ENCODE measurements at regions not wholly inside any gene's neighbourhood (a gene's known extent, or its start where the extent isn't known, plus 50 kb on each side); places are given as distances from the start of the nearest gene placed in this dataset.
A peak's percentile ranks its signal among the peaks of the same experiment; 100 is the strongest.

DNA sequence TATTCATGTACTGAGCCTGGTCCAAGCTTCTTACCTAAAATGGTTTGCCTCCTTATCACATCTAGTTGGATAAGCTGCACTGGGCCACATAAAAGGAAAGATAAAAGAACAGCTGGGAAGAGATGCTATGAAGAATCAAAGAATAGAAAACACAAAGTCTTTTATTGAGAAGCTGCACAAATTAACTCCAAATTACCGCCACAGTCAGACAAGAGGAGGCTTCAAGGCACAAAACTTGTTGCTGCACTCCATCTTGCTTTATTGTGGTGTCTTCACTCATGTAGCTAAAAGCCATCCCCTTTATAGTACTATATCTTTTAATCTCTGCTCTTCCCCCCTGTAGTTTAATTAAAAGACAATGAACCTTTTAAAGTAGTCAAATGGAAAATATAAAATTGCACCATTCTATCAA lies 330.6 kb upstream of the PMFBP1 start:
- no peaks in the 10 kb centered on the region for H3K4me1 ChIP-seq (ENCODE audit: insufficient read depth)
- no peaks in the 10 kb centered on the region for H4K20me1 ChIP-seq (ENCODE audit: insufficient read depth, poor library complexity, severe bottlenecking)
- no peaks in the 10 kb centered on the region for H3K9me3 ChIP-seq (ENCODE audit: low read depth)
- H3K4me2 ChIP-seq = no peak overlapping the region
- no peaks in the 10 kb centered on the region for H3K9me2 ChIP-seq (replicated peaks; ENCODE audit: insufficient read depth)
- H3K27ac ChIP-seq = no peak overlapping the region
- no peak for DNase-seq (ENCODE audit: low spot score)
- 68% methylated on average over 1 of the region's 1 CpG for WGBS (ENCODE audit: low lambda C conversion rate, missing lambda C conversion rate)
- no peak overlapping the region for H2AFZ ChIP-seq
- H3K79me2 ChIP-seq = no peaks in the 10 kb centered on the region
- H3K27me3 ChIP-seq = no peaks in the 10 kb centered on the region
- no peak overlapping the region for H3K4me3 ChIP-seq
- no peaks in the 10 kb centered on the region for H3K36me3 ChIP-seq (replicated peaks; ENCODE audit: insufficient read depth, low read depth)
- TF ChIP-seq EZH2 (IDR thresholded peaks at IDR 0.05; ENCODE audit: borderline replicate concordance) = no peak
- TF ChIP-seq, protein P1, sequence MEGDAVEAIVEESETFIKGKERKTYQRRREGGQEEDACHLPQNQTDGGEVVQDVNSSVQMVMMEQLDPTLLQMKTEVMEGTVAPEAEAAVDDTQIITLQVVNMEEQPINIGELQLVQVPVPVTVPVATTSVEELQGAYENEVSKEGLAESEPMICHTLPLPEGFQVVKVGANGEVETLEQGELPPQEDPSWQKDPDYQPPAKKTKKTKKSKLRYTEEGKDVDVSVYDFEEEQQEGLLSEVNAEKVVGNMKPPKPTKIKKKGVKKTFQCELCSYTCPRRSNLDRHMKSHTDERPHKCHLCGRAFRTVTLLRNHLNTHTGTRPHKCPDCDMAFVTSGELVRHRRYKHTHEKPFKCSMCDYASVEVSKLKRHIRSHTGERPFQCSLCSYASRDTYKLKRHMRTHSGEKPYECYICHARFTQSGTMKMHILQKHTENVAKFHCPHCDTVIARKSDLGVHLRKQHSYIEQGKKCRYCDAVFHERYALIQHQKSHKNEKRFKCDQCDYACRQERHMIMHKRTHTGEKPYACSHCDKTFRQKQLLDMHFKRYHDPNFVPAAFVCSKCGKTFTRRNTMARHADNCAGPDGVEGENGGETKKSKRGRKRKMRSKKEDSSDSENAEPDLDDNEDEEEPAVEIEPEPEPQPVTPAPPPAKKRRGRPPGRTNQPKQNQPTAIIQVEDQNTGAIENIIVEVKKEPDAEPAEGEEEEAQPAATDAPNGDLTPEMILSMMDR (IDR thresholded peaks at IDR 0.05; ENCODE audit: poor library complexity) = no peak
- no peak for TF ChIP-seq EZH2phosphoT487 (IDR thresholded peaks at IDR 0.05; ENCODE audit: low read depth, severe bottlenecking, unreplicated experiment)

DNA sequence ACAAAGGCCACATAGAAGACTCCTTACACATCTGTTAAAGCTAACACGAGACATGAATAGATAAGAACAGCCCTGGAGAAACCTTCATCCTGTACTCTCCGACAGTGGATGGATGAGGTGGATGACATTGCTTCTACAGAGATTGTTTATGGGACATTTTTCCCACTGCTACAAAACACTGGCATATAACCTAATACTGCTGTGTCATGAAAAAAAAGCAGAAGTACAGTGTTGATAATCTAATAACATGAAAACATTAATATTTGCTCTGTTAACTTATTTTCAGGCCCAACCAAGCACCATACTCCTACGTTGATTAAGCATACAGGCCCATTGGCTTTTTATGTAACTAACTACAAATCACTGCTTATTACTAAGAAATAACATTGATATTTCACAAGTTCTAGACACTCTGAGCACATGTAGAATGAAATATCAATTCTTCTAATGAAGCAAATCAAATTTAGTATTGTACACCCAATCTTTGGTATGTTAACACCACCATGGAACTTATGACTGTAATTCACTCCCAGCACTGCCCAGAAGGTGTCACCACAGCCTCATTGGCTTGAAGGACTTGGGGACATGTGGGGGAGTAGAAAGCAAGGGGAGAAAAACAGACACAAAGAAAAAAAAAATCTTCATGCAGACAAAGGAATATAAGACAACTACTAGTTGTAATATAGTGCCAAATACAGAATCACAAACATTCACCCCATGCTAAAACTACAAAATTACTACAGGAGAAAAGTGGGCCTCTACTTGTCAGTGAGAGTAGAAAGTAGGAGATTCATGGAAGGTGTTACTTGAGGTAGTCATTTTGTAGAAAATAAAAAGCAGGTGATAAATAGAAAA lies 330.0 kb upstream of the PMFBP1 start:
- peak; percentile 76 for DNase-seq (ENCODE audit: low spot score)
- no peaks in the 10 kb centered on the region for H3K36me3 ChIP-seq (replicated peaks; ENCODE audit: insufficient read depth, low read depth)
- no peak overlapping the region for H3K27ac ChIP-seq
- H3K9me2 ChIP-seq (replicated peaks; ENCODE audit: insufficient read depth) = no peaks in the 10 kb centered on the region
- 73% methylated on average over 3 of the region's 3 CpGs for WGBS (ENCODE audit: low lambda C conversion rate, missing lambda C conversion rate)
- no peaks in the 10 kb centered on the region for H3K9me3 ChIP-seq (ENCODE audit: low read depth)
- TF ChIP-seq EZH2phosphoT487 (IDR thresholded peaks at IDR 0.05; ENCODE audit: low read depth, severe bottlenecking, unreplicated experiment) (no peak), EZH2 (IDR thresholded peaks at IDR 0.05; ENCODE audit: borderline replicate concordance) (no peak)
- TF ChIP-seq, protein P1 (IDR thresholded peaks at IDR 0.05; ENCODE audit: poor library complexity) = peak; percentile 87
- no peak overlapping the region for H3K4me3 ChIP-seq
- no peaks in the 10 kb centered on the region for H3K4me1 ChIP-seq (ENCODE audit: insufficient read depth)
- H2AFZ ChIP-seq = no peak overlapping the region
- H3K79me2 ChIP-seq = no peaks in the 10 kb centered on the region
- H4K20me1 ChIP-seq (ENCODE audit: insufficient read depth, poor library complexity, severe bottlenecking) = no peaks in the 10 kb centered on the region
- H3K4me2 ChIP-seq = no peak overlapping the region
- H3K27me3 ChIP-seq = no peaks in the 10 kb centered on the region

DNA sequence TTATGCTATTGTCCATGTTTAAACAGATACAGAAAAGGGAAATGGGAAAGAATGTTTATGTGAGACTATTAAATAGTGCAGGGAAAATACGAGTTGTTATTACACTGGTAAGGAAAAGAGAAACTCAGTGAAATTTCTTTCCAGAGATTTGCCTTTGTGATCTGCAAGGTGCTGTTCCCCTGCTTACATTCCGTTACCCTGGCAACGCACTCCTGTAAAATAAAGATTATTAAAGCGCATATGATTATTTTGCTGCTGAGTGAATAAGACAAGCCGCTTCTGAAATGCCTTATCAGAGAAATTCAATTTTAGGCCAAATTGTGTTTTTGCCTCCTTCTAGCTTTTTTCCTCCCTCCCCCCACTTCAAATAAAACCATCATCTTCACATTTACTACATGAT lies 328.6 kb upstream of the PMFBP1 start:
- no peaks in the 10 kb centered on the region for H4K20me1 ChIP-seq (ENCODE audit: insufficient read depth, poor library complexity, severe bottlenecking)
- H3K79me2 ChIP-seq = no peaks in the 10 kb centered on the region
- no peaks in the 10 kb centered on the region for H3K9me3 ChIP-seq (ENCODE audit: low read depth)
- H2AFZ ChIP-seq = no peak overlapping the region
- H3K4me1 ChIP-seq (ENCODE audit: insufficient read depth) = no peaks in the 10 kb centered on the region
- TF ChIP-seq EZH2 (IDR thresholded peaks at IDR 0.05; ENCODE audit: borderline replicate concordance) = no peak
- DNase-seq (ENCODE audit: low spot score) = no peak
- no peak overlapping the region for H3K4me3 ChIP-seq
- H3K9me2 ChIP-seq (replicated peaks; ENCODE audit: insufficient read depth) = no peaks in the 10 kb centered on the region
- no peak overlapping the region for H3K4me2 ChIP-seq
- H3K27ac ChIP-seq = no peak overlapping the region
- WGBS (ENCODE audit: low lambda C conversion rate, missing lambda C conversion rate) = 83% methylated on average over 5 of the region's 5 CpGs
- no peaks in the 10 kb centered on the region for H3K36me3 ChIP-seq (replicated peaks; ENCODE audit: insufficient read depth, low read depth)
- H3K27me3 ChIP-seq = no peaks in the 10 kb centered on the region

DNA sequence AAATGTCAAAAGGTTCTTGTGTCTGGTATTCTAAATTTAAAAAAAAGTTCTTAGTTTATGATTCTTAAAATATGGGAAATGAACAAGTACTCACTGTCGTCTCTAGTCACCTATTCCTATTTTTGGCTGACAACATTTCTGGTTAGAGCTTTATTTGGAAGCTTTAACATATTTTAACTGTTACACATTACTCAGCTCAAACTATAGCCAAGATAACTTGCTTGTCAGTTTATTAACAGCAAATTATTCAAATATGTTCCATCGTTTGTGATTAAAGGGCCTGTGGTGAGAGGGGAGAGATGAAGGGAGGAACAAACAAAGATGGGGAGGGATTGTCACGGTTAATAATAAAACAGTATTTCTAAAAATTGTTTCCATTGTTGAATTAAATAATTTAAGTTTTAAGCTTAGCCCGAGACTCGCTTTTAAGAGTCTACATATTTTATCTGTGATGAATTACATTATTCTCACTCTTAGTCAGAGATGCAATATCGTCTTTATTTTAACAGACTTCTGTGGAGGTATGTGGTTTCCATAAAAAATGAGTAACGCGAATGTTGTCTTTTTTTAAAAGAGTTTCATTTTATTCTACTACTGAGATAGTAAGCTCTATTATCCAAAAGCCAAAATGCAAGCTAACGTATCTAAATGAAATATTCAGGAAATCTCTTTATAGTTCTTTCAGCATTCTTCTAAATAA lies 321.9 kb upstream of the PMFBP1 start:
- TF ChIP-seq, protein P1 (IDR thresholded peaks at IDR 0.05; ENCODE audit: poor library complexity) = no peak
- no peak for TF ChIP-seq EZH2phosphoT487 (IDR thresholded peaks at IDR 0.05; ENCODE audit: low read depth, severe bottlenecking, unreplicated experiment)
- no peak for TF ChIP-seq EZH2 (IDR thresholded peaks at IDR 0.05; ENCODE audit: borderline replicate concordance)
- Histone ChIP-seq H2AFZ (no peak overlapping the region), H4K20me1 (ENCODE audit: insufficient read depth, poor library complexity, severe bottlenecking) (no peaks in the 10 kb centered on the region), H3K27ac (no peak overlapping the region), H3K27me3 (no peaks in the 10 kb centered on the region), H3K79me2 (no peaks in the 10 kb centered on the region), H3K4me2 (no peak overlapping the region), H3K4me3 (no peak overlapping the region), H3K4me1 (ENCODE audit: insufficient read depth) (no peaks in the 10 kb centered on the region), H3K9me2 (replicated peaks; ENCODE audit: insufficient read depth) (no peaks in the 10 kb centered on the region), H3K36me3 (replicated peaks; ENCODE audit: insufficient read depth, low read depth) (no peaks in the 10 kb centered on the region), H3K9me3 (ENCODE audit: low read depth) (no peaks in the 10 kb centered on the region)
- no peak for DNase-seq (ENCODE audit: low spot score)
- WGBS (ENCODE audit: low lambda C conversion rate, missing lambda C conversion rate) = 91% methylated on average over 9 of the region's 9 CpGs

Data from hepatocyte (in vitro differentiated cells).